Fibroblast of skin of right quadriceps (primary cell): ENCODE measurements at regions not wholly inside any gene's neighbourhood (a gene's known extent, or its start where the extent isn't known, plus 50 kb on each side); places are given as distances from the start of the nearest gene placed in this dataset.

Source experiments
- DNase-seq: peaks from one replicate; pipeline ENCODE4 v3.0.0-alpha.2; 2013

GRCh38 chr17:55829995-55830612 lies 79.3 kb downstream of the PCTP start:
- DNase-seq: no peak

- no peak for DNase-seq
Measured at GRCh38 chr17:55830699-55831471, 80.0 kb downstream of the PCTP start.

- DNase-seq: no peak
Measured at GRCh38 chr17:55833306-55833705, 82.5 kb downstream of the PCTP start.

- peak; percentile 6 for DNase-seq
Measured at GRCh38 chr17:55842405-55843158, 91.7 kb downstream of the PCTP start.

- no peak for DNase-seq
Measured at GRCh38 chr17:55843785-55844184, 92.9 kb downstream of the PCTP start.

- DNase-seq: peak; percentile 53
Measured at GRCh38 chr17:55845385-55845784, 94.5 kb downstream of the PCTP start.

GRCh38 chr17:55846745-55847144 lies 95.9 kb downstream of the PCTP start:
- no peak for DNase-seq

- no peak for DNase-seq
Measured at GRCh38 chr17:55852734-55853133, 101.9 kb downstream of the PCTP start.

GRCh38 chr17:55859301-55859795 lies 108.5 kb downstream of the PCTP start:
- DNase-seq: no peak

GRCh38 chr17:55865072-55865762 lies 114.4 kb downstream of the PCTP start:
- DNase-seq: no peak

- DNase-seq: no peak
Measured at GRCh38 chr17:55870044-55870443, 119.2 kb downstream of the PCTP start.

- no peak for DNase-seq
Measured at GRCh38 chr17:55872374-55872773, 121.5 kb downstream of the PCTP start.

- DNase-seq: no peak
Measured at GRCh38 chr17:55873017-55873758, 122.3 kb downstream of the PCTP start.

- no peak for DNase-seq
Measured at GRCh38 chr17:55883149-55883548, 132.3 kb downstream of the PCTP start.

- DNase-seq: no peak
Measured at GRCh38 chr17:55887531-55887930, 136.7 kb downstream of the PCTP start.

GRCh38 chr17:55889271-55889670 lies 138.4 kb downstream of the PCTP start:
- no peak for DNase-seq

GRCh38 chr17:55895112-55895759 lies 144.4 kb downstream of the PCTP start:
- no peak for DNase-seq

GRCh38 chr17:55897301-55897700 lies 146.4 kb downstream of the PCTP start:
- DNase-seq: no peak

GRCh38 chr17:55898195-55898594 lies 147.3 kb downstream of the PCTP start:
- no peak for DNase-seq

- DNase-seq: no peak
Measured at GRCh38 chr17:55900188-55900587, 149.3 kb downstream of the PCTP start.

- DNase-seq: no peak
Measured at GRCh38 chr17:55903028-55903690, 152.3 kb downstream of the PCTP start.
